ENCODE measurements at regions not wholly inside any gene's neighbourhood (a gene's known extent, or its start where the extent isn't known, plus 50 kb on each side); places are given as distances from the start of the nearest gene placed in this dataset.

DNA sequence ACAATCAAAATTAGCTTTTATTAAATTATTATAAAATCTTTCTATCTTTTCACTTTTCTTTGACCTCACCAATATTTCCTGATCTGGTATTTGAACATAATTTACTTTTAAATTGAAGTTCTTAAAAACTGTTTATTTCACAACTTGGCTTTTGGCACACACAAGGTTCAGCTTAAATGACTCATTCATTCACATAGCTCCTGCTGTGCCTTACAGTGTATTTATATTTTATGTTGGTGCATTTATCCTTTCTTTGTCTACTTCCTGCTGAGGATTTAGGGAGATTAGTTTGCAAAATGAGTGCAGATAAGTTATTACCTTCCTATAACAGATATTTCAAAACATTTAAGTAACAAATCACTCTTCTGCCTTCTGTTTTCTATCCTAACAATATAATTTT lies 430.6 kb downstream of the DTHD1 start:
- Histone ChIP-seq H3K36me3 (no peaks in the 10 kb centered on the region), H3K4me3 (no peak overlapping the region)
- intact Hi-C loops (cut with DNase I; ENCODE audit: low total_unique reads), result no loop called here

DNA sequence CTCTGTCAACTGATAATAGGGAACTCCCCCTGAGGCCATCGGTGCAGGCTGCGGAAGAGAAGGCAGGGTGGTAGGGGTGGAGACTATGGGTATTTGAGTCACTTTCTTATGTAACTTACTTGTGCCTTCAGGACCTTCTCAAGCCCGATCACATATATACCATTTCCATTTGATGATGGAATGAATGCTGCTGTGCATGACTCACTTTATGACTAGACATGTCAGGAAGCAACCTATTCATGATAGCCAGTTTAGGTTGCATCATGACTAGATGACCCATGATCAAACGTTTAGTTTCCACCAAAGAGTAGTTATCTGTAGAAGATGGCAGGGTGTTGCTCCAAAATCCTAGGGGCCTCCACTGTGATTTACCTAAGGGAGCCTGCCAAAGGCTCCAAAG lies 435.5 kb downstream of the DTHD1 start:
- no peaks in the 10 kb centered on the region for H3K36me3 ChIP-seq
- intact Hi-C loops (cut with DNase I; ENCODE audit: low total_unique reads), result no loop called here
- no peak overlapping the region for H3K4me3 ChIP-seq
- no peak for TF ChIP-seq POLR2A (IDR thresholded peaks at IDR 0.05)
- no peak for TF ChIP-seq POLR2AphosphoS5 (IDR thresholded peaks at IDR 0.05)
- TF ChIP-seq CTCF (IDR thresholded peaks at IDR 0.05), result no peak
- no peak overlapping the region for H3K27ac ChIP-seq
- no peak for DNase-seq (ENCODE audit: low spot score in 2 of 2)
- no peaks in the 10 kb centered on the region for H3K4me1 ChIP-seq
- H3K27me3 ChIP-seq, result no peaks in the 10 kb centered on the region
- H3K9me3 ChIP-seq, result no peaks in the 10 kb centered on the region

More for the DNA sequence above, 430.6 kb downstream of the DTHD1 start:
- Histone ChIP-seq H3K4me1 (no peaks in the 10 kb centered on the region), H3K27me3 (no peaks in the 10 kb centered on the region), H3K27ac (no peak overlapping the region), H3K9me3 (peaks cover 0 to 3% of the 10 kb centered on the region in 2 donors)
- DNase-seq (ENCODE audit: low spot score in 2 of 2), result no peak
- TF ChIP-seq CTCF (IDR thresholded peaks at IDR 0.05) (no peak), POLR2A (IDR thresholded peaks at IDR 0.05) (no peak), POLR2AphosphoS5 (IDR thresholded peaks at IDR 0.05) (no peak)

- Histone ChIP-seq H3K4me1 (no peaks in the 10 kb centered on the region), H3K36me3 (no peaks in the 10 kb centered on the region), H3K27me3 (no peaks in the 10 kb centered on the region), H3K9me3 (no peaks in the 10 kb centered on the region), H3K4me3 (no peak overlapping the region), H3K27ac (no peak overlapping the region)
- DNase-seq (ENCODE audit: low spot score in 2 of 2), result no peak
- intact Hi-C loops (cut with DNase I; ENCODE audit: low total_unique reads), result no loop called here
- TF ChIP-seq CTCF (IDR thresholded peaks at IDR 0.05) (no peak), POLR2A (IDR thresholded peaks at IDR 0.05) (no peak), POLR2AphosphoS5 (IDR thresholded peaks at IDR 0.05) (no peak)
Measured at GRCh38 chr4:36719425-36719824, 438.0 kb downstream of the DTHD1 start.

DNA sequence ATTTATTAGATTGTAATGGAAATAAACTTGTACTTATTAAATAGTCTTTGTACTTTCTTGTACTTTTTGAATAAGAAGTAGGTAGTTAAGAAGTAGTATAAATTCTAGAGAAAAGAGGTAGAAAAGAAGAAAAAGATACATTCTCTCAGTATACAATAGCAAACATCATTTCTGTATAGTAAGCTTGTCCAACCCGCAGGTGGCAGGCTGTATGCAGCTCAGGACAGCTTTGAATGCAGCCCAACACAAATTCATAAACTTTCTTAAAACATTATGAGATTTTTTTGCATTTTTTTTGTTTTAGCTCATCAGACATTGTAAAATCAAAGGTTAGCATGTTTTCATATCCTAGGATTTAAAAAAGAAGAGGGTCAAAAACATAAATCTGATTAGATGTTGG lies 441.6 kb downstream of the DTHD1 start:
- Histone ChIP-seq H3K27ac (no peak overlapping the region), H3K36me3 (no peaks in the 10 kb centered on the region), H3K27me3 (no peaks in the 10 kb centered on the region), H3K4me1 (no peaks in the 10 kb centered on the region), H3K9me3 (no peaks in the 10 kb centered on the region), H3K4me3 (no peak overlapping the region)
- TF ChIP-seq POLR2A (IDR thresholded peaks at IDR 0.05) (no peak), POLR2AphosphoS5 (IDR thresholded peaks at IDR 0.05) (no peak), CTCF (IDR thresholded peaks at IDR 0.05) (no peak)
- DNase-seq (ENCODE audit: low spot score in 2 of 2), result no peak
- intact Hi-C loops (cut with DNase I; ENCODE audit: low total_unique reads), result no loop called here

- H3K27me3 ChIP-seq, result no peaks in the 10 kb centered on the region
- H3K4me1 ChIP-seq, result no peaks in the 10 kb centered on the region
- DNase-seq (ENCODE audit: low spot score in 2 of 2), result no peak
- no peak overlapping the region for H3K27ac ChIP-seq
- intact Hi-C loops (cut with DNase I; ENCODE audit: low total_unique reads), result no loop called here
- no peaks in the 10 kb centered on the region for H3K36me3 ChIP-seq
- TF ChIP-seq CTCF (IDR thresholded peaks at IDR 0.05), result no peak
- no peak for TF ChIP-seq POLR2A (IDR thresholded peaks at IDR 0.05)
- TF ChIP-seq POLR2AphosphoS5 (IDR thresholded peaks at IDR 0.05), result no peak
- peaks cover 0 to 8% of the 10 kb centered on the region in 2 donors for H3K9me3 ChIP-seq
- no peak overlapping the region for H3K4me3 ChIP-seq
Measured at GRCh38 chr4:36734334-36734733, 452.9 kb downstream of the DTHD1 start.
